IPS-11a (cell line): ENCODE measurements at regions not wholly inside any gene's neighbourhood (a gene's known extent, or its start where the extent isn't known, plus 50 kb on each side); places are given as distances from the start of the nearest gene placed in this dataset.

Source experiments
- H3K4me3 ChIP-seq: one replicate; pipeline ENCODE4 v1.5.1; 2013; ENCODE audit warnings: low read depth, low read length, control low read depth

GRCh38 chr18:72470391-72470790 lies 73.8 kb downstream of the CBLN2 start:
- H3K4me3 ChIP-seq: no peak overlapping the region

- no peak overlapping the region for H3K4me3 ChIP-seq
Measured at GRCh38 chr18:72468021-72468710, 76.0 kb downstream of the CBLN2 start.

GRCh38 chr18:72460210-72460680 lies 83.9 kb downstream of the CBLN2 start:
- no peak overlapping the region for H3K4me3 ChIP-seq

GRCh38 chr18:72458271-72458670 lies 85.9 kb downstream of the CBLN2 start:
- H3K4me3 ChIP-seq: no peak overlapping the region

GRCh38 chr18:72456802-72457201 lies 87.3 kb downstream of the CBLN2 start:
- H3K4me3 ChIP-seq: no peak overlapping the region

- no peak overlapping the region for H3K4me3 ChIP-seq
Measured at GRCh38 chr18:72452328-72452727, 91.8 kb downstream of the CBLN2 start.

GRCh38 chr18:72444798-72445155 lies 99.4 kb downstream of the CBLN2 start:
- H3K4me3 ChIP-seq: no peak overlapping the region

GRCh38 chr18:72444111-72444797 lies 99.9 kb downstream of the CBLN2 start:
- H3K4me3 ChIP-seq: no peak overlapping the region

- H3K4me3 ChIP-seq: no peak overlapping the region
Measured at GRCh38 chr18:72436401-72436800, 107.7 kb downstream of the CBLN2 start.

- no peak overlapping the region for H3K4me3 ChIP-seq
Measured at GRCh38 chr18:72433756-72434155, 110.4 kb downstream of the CBLN2 start.

- H3K4me3 ChIP-seq: no peak overlapping the region
Measured at GRCh38 chr18:72427721-72428120, 116.4 kb downstream of the CBLN2 start.

GRCh38 chr18:72419914-72420313 lies 124.2 kb downstream of the CBLN2 start:
- no peak overlapping the region for H3K4me3 ChIP-seq

GRCh38 chr18:72412927-72413326 lies 131.2 kb downstream of the CBLN2 start:
- no peak overlapping the region for H3K4me3 ChIP-seq

GRCh38 chr18:72411261-72411660 lies 132.9 kb downstream of the CBLN2 start:
- no peak overlapping the region for H3K4me3 ChIP-seq

- no peak overlapping the region for H3K4me3 ChIP-seq
Measured at GRCh38 chr18:72410399-72410798, 133.7 kb downstream of the CBLN2 start.

GRCh38 chr18:72409903-72410302 lies 134.2 kb downstream of the CBLN2 start:
- H3K4me3 ChIP-seq: no peak overlapping the region

- H3K4me3 ChIP-seq: no peak overlapping the region
Measured at GRCh38 chr18:72407048-72407447, 137.1 kb downstream of the CBLN2 start.

GRCh38 chr18:72391951-72392350 lies 152.2 kb downstream of the CBLN2 start:
- H3K4me3 ChIP-seq: no peak overlapping the region

- no peak overlapping the region for H3K4me3 ChIP-seq
Measured at GRCh38 chr18:72391427-72391826, 152.7 kb downstream of the CBLN2 start.

- no peak overlapping the region for H3K4me3 ChIP-seq
Measured at GRCh38 chr18:72378016-72378415, 166.1 kb downstream of the CBLN2 start.

- H3K4me3 ChIP-seq: no peak overlapping the region
Measured at GRCh38 chr18:72376256-72376655, 167.9 kb downstream of the CBLN2 start.

GRCh38 chr18:72375618-72376017 lies 168.5 kb downstream of the CBLN2 start:
- H3K4me3 ChIP-seq: no peak overlapping the region

- no peak overlapping the region for H3K4me3 ChIP-seq
Measured at GRCh38 chr18:72372076-72372475, 172.1 kb downstream of the CBLN2 start.
